ENCODE measurements at regions not wholly inside any gene's neighbourhood (a gene's known extent, or its start where the extent isn't known, plus 50 kb on each side); places are given as distances from the start of the nearest gene placed in this dataset.

DNA sequence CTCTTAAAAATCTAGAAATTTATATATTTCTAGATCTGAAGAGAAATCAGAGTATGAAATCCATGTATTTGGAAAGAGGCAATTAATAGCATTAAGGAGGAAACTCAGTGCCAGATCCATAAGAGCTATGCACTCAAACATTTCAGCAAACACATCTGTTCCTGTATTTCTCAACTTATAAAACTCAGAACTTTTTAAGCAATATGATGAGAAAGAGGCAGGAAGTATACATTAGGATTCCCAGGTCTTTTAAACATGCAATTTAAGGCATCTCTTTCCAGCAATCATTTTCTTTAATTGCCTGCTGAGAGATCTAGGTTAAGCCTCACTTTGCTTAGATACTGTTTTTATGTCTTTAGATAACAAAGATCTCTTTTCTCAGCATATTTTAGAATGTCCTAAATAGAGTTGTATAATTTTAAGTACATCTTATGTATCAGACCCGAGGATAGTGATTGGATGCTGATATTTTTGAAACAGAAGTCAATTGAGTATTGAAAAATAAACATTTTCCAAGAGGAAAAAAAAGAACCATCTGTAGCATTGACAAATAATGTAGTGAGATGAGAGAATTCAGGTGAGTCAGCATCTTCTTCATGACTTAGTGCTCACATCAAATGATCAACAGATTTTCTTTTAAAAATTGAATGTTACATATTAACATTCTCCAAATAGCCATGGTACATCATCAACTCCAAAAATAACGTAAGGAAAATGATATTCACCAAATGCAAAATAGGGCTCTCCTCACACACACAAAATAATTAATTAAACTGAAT lies 461.4 kb upstream of the NOX3 start:
- Histone ChIP-seq H3K36me3 (no peaks in the 10 kb centered on the region), H3K27ac (no peak overlapping the region), H3K4me1 (no peaks in the 10 kb centered on the region), H3K4me3 (no peak overlapping the region), H3K9me3 (no peaks in the 10 kb centered on the region), H3K27me3 (no peaks in the 10 kb centered on the region)
- ATAC-seq (no peak), DNase-seq (no peak)
- 29% methylated on average over 2 of the region's 2 CpGs for WGBS (ENCODE audit: insufficient coverage, low coverage, low lambda C conversion rate, missing lambda C conversion rate)
- TF ChIP-seq, protein P1, sequence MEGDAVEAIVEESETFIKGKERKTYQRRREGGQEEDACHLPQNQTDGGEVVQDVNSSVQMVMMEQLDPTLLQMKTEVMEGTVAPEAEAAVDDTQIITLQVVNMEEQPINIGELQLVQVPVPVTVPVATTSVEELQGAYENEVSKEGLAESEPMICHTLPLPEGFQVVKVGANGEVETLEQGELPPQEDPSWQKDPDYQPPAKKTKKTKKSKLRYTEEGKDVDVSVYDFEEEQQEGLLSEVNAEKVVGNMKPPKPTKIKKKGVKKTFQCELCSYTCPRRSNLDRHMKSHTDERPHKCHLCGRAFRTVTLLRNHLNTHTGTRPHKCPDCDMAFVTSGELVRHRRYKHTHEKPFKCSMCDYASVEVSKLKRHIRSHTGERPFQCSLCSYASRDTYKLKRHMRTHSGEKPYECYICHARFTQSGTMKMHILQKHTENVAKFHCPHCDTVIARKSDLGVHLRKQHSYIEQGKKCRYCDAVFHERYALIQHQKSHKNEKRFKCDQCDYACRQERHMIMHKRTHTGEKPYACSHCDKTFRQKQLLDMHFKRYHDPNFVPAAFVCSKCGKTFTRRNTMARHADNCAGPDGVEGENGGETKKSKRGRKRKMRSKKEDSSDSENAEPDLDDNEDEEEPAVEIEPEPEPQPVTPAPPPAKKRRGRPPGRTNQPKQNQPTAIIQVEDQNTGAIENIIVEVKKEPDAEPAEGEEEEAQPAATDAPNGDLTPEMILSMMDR (IDR thresholded peaks at IDR 0.05): no peak
- no peak for TF ChIP-seq POLR2A (IDR thresholded peaks at IDR 0.05)
- intact Hi-C loops (cut with DNase I): no loop called here

DNA sequence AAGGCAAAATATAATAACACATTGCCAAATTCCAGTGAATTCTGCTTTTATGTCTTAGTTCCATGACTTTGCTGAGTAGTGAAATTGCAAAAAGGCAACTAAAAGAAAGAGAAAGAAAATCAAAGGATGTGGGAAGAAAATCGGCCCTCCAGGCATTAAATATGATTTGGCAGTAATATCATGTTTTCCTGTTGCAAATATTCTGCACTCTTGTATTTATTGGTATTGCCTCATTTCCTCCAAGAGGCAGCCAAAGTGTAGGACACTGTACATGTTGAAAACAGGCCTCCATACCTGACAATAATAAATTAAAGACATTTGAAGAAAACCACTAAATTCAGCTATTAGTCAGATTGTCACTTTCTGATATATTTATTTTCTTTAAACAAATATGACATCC lies 460.0 kb upstream of the NOX3 start:
- H3K27me3 ChIP-seq: no peaks in the 10 kb centered on the region
- no peaks in the 10 kb centered on the region for H3K36me3 ChIP-seq
- TF ChIP-seq, protein P1 (IDR thresholded peaks at IDR 0.05): no peak
- no peak for TF ChIP-seq POLR2A (IDR thresholded peaks at IDR 0.05)
- H3K9me3 ChIP-seq: no peaks in the 10 kb centered on the region
- ATAC-seq (no peak), DNase-seq (no peak)
- 5% methylated on average over 1 of the region's 1 CpG for WGBS (ENCODE audit: insufficient coverage, low coverage, low lambda C conversion rate, missing lambda C conversion rate)
- no peak overlapping the region for H3K27ac ChIP-seq
- intact Hi-C loops (cut with DNase I): no loop called here
- no peaks in the 10 kb centered on the region for H3K4me1 ChIP-seq
- H3K4me3 ChIP-seq: no peak overlapping the region

DNA sequence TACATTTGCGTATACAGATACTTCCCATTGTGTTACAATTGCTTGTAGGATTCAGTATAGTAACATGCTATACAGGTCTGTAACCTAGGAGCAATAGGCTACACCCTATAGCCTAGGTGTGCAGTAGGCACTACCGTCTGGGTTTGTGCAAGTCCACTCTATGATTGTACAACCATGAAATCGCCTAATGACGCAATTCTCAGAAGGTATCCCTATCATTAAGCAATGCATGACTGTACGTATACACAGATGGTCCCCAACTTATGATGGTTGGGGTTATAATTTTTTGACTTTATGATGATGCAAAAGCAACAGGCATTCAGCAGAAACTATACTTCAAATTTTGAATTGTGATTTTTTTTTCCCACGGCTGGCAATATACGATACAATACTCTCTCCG lies 458.2 kb upstream of the NOX3 start:
- WGBS (ENCODE audit: insufficient coverage, low coverage, low lambda C conversion rate, missing lambda C conversion rate): 72% methylated on average over 8 of the region's 8 CpGs
- no peaks in the 10 kb centered on the region for H3K4me1 ChIP-seq
- H3K9me3 ChIP-seq: no peaks in the 10 kb centered on the region
- intact Hi-C loops (cut with DNase I): no loop called here
- H3K27me3 ChIP-seq: no peaks in the 10 kb centered on the region
- H3K27ac ChIP-seq: no peak overlapping the region
- H3K4me3 ChIP-seq: no peak overlapping the region
- DNase-seq: no peak
- no peaks in the 10 kb centered on the region for H3K36me3 ChIP-seq
- no peak for ATAC-seq
- TF ChIP-seq POLR2A (IDR thresholded peaks at IDR 0.05): no peak
- TF ChIP-seq, protein P1 (IDR thresholded peaks at IDR 0.05): no peak

DNA sequence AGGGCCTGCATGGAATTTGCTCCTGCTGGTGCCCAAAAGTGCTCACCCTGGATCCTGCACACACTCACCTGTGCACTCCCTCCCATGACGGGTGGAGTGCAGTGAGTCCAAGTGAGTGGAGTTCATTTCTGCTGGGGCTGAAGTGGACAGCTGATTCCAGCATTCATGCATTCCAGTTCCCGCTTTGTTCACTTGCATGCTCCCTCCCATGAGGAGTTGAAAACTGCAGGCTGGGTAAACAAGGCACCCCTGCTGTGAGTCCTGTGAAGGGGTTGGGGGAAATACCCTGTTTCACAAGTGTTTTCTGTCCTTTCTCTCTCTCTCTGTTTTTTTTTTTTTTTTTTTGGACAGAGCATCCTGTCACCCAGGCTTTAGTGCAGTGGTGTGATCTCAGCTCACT lies 454.1 kb upstream of the NOX3 start:
- intact Hi-C loops (cut with DNase I): no loop called here
- Histone ChIP-seq H3K9me3 (no peaks in the 10 kb centered on the region), H3K36me3 (no peaks in the 10 kb centered on the region), H3K27ac (no peak overlapping the region), H3K27me3 (no peaks in the 10 kb centered on the region), H3K4me1 (no peaks in the 10 kb centered on the region), H3K4me3 (no peak overlapping the region)
- 67% methylated on average over 1 of the region's 2 CpGs for whole genome bisulfite sequencing (ENCODE audit: insufficient coverage, low coverage, low lambda C conversion rate, missing lambda C conversion rate)
- DNase-seq (no peak), ATAC-seq (no peak)
- no peak for TF ChIP-seq POLR2A (IDR thresholded peaks at IDR 0.05)
- TF ChIP-seq, protein P1 (IDR thresholded peaks at IDR 0.05): no peak
